Skeletal muscle cell (primary cell): ENCODE measurements at regions not wholly inside any gene's neighbourhood (a gene's known extent, or its start where the extent isn't known, plus 50 kb on each side); places are given as distances from the start of the nearest gene placed in this dataset.
A peak's percentile ranks its signal among the peaks of the same experiment; 100 is the strongest.
"Not testable (repeated sequence)": the region's sequence is repeated elsewhere in the genome, so short reads cannot be mapped to it uniquely, and the experiment has no call there.

Source experiments
- DNase-seq: peaks from one replicate; pipeline ENCODE4 v3.0.0-alpha.2; 2010; ENCODE audit warnings: low read depth
- H3K4me3 ChIP-seq: 2 replicates; pipeline ENCODE4 v1.5.1; 2011; ENCODE audit warnings: low read depth, mild to moderate bottlenecking, control low read depth, low read length, moderate library complexity

DNA sequence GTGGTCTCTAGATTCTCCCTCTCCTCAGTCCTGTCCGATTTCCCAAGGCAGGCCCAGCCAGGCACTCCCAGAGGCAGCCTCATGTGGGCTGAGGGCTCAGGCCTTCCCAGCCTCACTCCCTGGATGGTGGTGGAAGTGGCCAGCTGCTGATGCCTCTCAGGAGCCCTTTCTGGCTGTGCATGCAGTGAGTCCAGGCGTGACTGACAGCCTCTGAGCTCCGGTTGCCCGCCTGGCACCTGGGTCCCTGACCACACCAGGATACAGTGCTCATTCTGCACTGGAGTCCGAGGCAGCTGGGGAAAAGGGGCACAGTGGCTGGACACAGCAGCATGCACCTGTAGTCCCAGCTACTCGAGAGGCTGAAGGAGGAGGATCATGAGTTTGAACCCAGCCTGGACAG is 132.6 kb downstream of the CUL2 start:
- no peak overlapping the region for H3K4me3 ChIP-seq
- DNase-seq: no peak

- no peak for DNase-seq
- H3K4me3 ChIP-seq: no peak overlapping the region
Measured at GRCh38 chr10:34956756-34957155, 133.4 kb downstream of the CUL2 start.

- DNase-seq: no peak
- H3K4me3 ChIP-seq: no peak overlapping the region
Measured at GRCh38 chr10:34955391-34955790, 134.8 kb downstream of the CUL2 start.

DNA sequence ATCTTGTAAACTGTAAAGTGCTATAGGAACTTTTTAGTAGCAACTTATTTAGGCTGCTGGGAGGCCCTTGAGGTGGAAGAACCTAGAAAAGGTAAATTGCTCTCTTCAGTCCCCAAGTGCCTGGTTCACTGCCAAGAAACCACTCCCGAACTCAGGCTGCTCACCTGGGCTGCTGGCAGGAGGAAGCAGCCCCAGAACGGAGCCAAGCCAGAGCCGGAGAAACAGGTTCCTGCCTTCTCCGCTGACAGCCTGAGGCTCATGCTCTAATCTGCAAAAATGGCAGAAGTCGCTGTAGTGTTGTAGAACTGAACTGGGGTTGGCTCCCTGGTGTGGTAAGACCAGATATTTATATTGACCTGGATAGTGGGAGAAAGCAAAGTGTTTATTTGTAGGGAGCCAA is 136.0 kb downstream of the CUL2 start:
- DNase-seq: no peak
- no peak overlapping the region for H3K4me3 ChIP-seq

DNA sequence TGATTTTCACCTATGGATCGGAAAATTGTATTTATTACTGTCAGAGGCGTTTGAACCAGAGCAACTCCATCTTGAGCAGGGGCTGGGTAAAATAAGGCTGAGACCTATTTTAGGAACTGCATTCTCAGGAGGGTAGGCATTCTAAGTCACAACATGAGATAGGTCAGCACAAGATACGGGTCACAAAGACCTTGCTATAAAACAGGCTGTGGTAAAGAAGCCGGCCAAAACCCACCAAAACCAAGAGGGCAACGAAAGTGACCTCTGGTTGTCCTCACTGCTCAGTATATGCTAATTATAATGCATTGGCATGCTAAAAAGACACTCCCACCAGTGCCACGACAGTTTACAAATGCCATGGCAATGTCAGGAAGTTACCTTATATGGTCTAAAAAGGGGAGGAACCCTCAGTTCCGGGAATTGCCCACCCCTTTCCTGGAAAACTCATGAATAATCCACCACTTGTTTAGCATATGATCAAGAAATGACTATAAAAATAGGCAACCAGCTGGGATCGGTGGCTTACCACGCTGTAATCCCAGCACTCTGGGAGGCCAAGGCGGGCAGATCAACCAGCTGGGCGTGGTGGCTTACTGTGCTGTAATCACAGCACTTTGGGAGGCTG is 136.3 kb upstream of the PARD3 start:
- H3K4me3 ChIP-seq, DNase-seq: not testable (repeated sequence)

DNA sequence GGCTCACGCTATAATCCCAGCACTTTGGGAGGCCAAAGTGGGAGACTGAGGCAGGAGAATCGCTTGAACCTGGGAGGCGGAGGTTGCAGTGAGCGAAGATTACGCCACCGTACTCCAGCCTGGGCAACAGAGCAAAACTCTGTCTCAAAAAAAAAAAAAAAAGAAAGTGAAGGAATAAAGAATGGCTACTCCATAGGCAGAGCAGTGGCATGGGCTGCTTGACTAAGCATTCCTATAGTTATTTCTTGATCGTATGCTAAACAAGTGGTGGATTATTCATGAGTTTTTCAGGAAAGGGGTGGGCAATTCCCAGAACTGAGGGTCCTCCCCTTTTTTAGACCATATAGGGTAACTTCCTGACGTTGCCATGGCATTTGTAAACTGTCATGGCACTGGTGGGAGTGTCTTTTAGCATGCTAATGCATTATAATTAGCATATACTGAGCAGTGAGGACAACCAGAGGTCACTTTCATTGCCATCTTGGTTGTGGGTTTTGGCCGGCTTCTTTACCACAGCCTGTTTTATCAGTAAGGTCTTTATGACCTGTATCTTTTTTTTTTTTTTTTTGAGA is 130.9 kb upstream of the PARD3 start:
- DNase-seq, H3K4me3 ChIP-seq: not testable (repeated sequence)

DNA sequence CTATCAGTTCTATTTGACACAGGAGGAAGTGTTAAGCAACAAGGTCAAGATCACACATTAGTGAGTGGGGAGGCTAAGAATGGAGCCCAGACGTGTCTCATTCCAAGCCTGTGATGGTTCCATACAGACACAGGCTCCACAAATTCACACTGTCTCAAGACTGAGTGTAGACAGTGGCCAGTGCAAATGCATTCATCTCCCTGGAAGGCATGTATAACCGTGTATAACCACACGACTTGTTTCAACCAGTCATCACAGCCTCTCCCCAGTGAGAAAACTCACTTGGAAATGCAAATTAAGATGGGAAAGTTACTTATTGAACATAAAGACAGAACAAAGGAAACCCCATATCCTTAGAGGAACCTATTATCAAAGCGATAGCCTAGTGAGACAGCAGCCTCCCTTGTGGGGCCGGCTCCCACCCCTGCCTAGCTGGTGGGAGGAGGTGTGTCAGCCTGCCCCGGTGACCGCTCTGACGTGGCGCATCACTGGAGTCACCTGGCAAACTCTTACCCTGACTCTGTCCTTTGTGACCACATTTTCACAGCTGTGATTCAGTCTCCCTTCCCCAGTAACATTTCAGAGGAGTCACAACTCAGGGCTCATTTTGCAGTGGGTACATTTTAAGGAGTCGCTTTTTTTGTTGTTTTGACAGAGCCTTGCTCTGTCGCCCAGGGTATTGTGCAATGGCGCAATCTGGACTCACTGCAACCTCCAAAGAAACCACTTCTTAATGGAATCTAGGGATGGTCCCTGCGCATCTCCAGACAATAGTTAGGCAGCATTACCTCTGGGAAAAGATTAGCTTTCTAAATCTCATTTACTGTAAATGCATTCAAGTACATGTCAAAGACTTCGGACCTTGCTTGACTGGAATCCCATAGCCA is 126.6 kb upstream of the PARD3 start:
- no peak for DNase-seq
- no peak overlapping the region for H3K4me3 ChIP-seq

DNA sequence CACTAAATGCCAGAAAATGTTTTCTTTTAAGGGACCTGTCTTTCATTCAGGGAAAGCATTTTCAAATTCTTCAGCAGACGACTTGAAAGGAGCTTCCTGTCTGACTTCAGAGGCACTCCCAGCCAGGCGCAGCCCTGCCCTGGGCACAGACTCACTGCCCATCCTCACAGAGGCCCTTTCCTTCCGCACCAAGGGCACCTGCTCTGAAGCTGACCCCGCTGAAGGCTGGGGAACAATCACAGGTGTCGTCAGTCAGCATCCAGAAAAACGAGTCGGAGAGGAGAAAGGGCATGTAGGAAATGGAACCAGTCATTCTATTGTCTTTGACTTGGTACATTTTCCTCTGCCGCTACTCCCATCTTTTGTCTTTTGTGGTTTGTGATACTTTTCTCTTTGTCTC is 125.3 kb upstream of the PARD3 start:
- H3K4me3 ChIP-seq: no peak overlapping the region
- no peak for DNase-seq

- H3K4me3 ChIP-seq: no peak overlapping the region
- DNase-seq: no peak
Measured at GRCh38 chr10:34938399-34938670, 123.2 kb upstream of the PARD3 start.

GRCh38 chr10:34937643-34938398 is 122.7 kb upstream of the PARD3 start:
- not testable (repeated sequence) for DNase-seq, H3K4me3 ChIP-seq

DNA sequence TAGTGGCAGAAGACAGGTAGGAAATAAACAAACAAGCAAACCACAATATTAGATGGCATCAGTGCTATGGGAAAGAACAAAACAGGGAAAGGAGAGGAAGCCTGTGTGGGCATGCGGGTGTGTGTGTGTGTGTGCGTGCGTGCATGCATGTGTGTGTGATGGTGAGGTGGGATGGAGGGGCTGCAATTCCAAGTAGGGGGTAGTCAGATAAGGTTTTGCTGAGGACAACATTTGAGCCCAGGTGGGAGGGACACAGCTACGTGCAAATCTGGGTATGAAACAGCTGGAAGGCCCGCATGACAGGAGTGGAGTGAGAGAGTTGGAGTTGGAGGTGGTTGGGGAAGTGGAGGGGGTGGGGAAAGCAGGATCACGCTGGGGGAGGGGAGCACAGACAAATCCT is 121.0 kb upstream of the PARD3 start:
- no peak for DNase-seq
- H3K4me3 ChIP-seq: no peak overlapping the region

DNA sequence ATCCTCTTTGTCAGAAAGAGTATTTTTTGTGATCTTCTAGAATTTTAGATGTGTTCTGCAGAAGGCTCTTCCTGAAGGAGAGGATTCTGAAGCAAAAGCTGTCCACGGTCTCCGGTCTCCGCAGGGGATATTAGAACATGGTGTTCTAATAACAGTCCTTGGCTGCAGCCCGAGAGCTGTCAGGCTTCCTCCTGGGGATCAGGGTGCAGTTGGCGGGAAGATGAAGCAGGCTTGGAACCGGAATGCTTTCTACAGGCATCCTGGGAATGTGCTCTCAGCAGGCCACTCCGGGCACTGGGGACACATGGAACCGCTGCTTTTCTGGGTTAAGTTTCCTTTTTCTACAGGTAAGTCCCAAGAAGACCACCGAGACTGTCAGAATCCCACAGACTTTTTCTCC is 118.6 kb upstream of the PARD3 start:
- DNase-seq: peak; percentile 49
- no peak overlapping the region for H3K4me3 ChIP-seq

- no peak overlapping the region for H3K4me3 ChIP-seq
- no peak for DNase-seq
Measured at GRCh38 chr10:34932235-34932634, 117.1 kb upstream of the PARD3 start.

GRCh38 chr10:34931216-34931615 is 116.1 kb upstream of the PARD3 start:
- no peak for DNase-seq
- H3K4me3 ChIP-seq: no peak overlapping the region

DNA sequence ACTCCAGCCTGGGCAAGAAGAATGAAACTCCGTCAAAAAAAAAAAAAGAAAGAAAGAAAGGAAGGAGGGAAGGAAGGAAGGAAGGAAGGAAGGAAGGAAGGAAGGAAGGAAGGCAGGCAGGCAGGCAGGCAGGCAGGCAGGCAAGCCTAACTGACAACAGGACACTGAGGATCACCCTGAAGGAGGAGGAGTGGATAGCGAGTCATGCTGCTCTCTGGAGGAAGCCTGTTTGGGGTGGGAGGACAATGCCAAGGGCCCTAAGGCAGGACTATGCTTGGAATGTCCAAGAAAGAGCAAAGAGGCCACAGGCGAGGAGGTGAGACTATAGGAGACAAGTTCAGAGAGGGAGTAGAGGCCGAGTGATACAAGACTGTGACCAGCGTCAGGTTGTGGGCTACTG is 107.0 kb upstream of the PARD3 start:
- H3K4me3 ChIP-seq: no peak overlapping the region
- no peak for DNase-seq

- H3K4me3 ChIP-seq: no peak overlapping the region
- no peak for DNase-seq
Measured at GRCh38 chr10:34920578-34920977, 105.5 kb upstream of the PARD3 start.

- no peak for DNase-seq
- H3K4me3 ChIP-seq: no peak overlapping the region
Measured at GRCh38 chr10:34918776-34919315, 103.8 kb upstream of the PARD3 start.

- no peak overlapping the region for H3K4me3 ChIP-seq
- no peak for DNase-seq
Measured at GRCh38 chr10:34918060-34918775, 103.1 kb upstream of the PARD3 start.

- no peak overlapping the region for H3K4me3 ChIP-seq
- peak; percentile 82 for DNase-seq
Measured at GRCh38 chr10:34916314-34916713, 101.2 kb upstream of the PARD3 start.
